ACHN (cell line): ENCODE measurements at regions not wholly inside any gene's neighbourhood (a gene's known extent, or its start where the extent isn't known, plus 50 kb on each side); places are given as distances from the start of the nearest gene placed in this dataset.
"Not testable (repeated sequence)": the region's sequence is repeated elsewhere in the genome, so short reads cannot be mapped to it uniquely, and the experiment has no call there.

Source experiments
- DNase-seq: peaks from one replicate; pipeline ENCODE4 v3.0.0-alpha.2; 2015
- in situ Hi-C: cut with HindIII; loops from 2 replicates; pipeline ENCODE4 v1.10.0; 2017; ENCODE audit warnings: low sequenced_read_pairs, low pct_ligation_motif_present, low pct_unique_long_range_greater_than_20kb

DNA sequence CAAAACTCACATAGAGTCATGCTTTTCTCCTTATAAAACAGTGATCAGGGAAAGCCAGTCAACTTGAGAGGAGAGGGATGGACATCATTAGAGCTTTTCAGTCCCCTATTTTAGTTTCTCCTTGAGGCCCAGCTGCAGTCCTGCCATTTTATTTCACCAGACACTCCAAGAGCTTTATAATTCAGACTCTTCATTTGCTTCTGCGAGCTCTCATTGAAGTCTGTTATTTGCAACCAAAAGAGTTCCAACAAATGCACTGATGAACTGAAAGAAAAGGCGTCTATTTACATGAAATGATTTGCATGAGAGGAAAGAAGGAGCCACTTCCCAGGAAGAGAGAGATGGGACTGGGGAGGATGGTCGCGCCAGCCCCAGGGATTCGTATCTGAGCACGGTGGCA is 86.8 kb downstream of the NDUFA12 start:
- in situ Hi-C loops: no loop called here
- no peak for DNase-seq

DNA sequence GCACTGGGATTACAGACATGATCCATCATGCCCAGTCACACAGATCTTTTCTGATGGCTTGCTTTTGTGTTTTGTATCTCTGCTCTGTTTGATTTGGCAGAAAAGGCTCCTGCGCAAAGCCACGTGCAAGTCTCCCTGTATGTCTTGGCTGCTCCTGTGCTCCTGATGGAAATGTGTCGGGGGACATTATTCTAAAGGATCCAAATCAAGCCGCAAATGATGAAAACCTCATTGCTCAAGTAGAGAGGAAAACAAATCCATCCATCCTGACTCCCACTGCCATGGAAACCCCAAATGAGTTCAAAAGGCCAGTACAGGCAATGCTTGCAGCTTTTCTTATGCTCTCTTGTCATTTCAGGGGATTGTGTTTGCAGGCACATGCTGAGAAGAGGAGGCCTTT is 93.8 kb downstream of the NDUFA12 start:
- in situ Hi-C loops: no loop called here
- DNase-seq: no peak

DNA sequence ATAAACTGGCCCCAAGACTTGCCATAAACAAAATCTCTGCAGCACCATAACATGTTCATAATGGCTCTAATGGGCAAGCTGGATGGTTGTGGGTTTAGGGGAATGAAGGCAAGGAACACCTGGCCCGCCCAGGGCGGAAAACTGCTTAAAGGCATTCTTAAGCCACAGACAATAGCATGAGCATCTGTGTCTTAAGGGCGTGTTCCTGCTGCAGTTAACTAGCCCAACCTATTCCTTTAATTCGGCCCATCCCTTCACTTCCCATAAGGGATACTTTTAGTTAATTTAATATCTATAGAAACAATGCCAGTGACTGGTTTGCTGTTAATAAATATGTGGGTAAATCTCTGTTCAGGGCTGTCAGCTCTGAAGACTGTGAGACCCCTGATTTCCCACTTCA is 97.7 kb downstream of the NDUFA12 start:
- DNase-seq, in situ Hi-C loops: not testable (repeated sequence)

DNA sequence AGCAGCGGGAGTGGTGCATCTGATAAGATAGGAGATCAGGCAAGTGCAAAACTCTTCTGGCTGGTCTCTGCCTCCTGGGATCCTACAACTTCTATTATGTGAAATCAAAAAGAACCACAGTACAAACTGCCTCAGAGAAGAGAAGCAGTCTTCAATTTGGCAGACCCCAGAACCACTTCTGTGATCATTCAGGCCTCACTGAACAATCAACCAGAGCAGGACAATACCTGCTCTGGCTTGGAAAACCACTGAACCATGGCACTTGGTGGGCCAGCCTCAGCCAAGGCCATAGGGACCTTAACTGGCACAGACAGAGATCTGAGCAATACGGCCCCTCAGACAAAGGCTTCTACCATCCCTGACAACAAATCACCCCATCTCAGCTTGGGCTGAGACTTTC is 103.0 kb downstream of the NDUFA12 start:
- DNase-seq: no peak
- in situ Hi-C loops: no loop called here

DNA sequence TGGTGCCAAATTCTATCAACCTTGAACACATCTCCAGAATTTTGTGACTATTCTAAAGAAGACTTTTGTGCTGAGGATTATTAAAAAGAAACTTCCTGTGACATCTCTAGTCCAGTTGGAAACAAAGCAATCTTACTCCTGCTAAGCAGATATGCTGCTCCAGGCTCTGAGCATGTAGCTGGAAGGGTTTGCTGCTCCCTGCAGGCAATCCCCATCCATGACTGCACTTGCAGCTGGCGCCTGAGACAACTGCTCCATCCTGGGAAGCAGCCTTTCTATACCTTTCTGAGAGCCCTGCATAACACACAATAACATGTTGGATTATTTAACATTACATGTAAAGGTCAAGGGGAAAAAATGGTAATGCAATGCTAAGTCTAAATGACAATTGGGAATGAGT is 105.1 kb downstream of the NDUFA12 start:
- in situ Hi-C loops: no loop called here
- DNase-seq: peak; percentile 18

DNA sequence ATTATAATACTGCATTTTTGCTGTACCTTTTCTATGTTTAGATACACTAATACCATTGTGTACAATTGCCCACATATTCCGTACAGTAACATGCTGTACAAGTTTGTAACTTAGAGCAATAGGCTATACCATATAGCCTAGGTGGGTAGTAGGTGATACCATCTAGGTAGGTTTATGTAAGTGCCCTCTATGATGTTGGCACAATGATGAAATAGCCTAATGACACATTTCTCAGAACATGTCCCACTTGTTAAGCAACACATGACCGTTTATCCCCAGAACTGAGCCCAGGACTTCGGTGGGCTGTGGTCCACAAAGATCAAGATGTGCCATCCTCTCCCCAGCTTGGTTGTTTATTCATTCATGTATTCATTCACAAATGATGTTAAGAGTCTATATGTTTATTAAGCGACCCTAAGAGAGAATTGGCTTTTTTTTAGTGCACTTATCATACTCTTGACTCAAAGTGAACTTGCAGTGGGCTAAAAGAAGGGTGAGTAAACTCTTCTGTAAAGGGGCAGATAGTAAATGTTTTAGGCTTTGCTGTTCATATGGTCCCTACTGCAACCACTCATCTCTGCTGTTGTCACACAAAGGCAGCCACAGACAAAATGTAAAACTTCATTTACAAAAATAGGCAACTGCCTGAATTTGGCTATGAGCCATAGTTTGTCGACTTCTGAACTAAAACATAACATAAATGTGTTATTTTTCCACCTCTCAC is 110.8 kb downstream of the NDUFA12 start:
- in situ Hi-C loops: no loop called here
- DNase-seq: no peak

DNA sequence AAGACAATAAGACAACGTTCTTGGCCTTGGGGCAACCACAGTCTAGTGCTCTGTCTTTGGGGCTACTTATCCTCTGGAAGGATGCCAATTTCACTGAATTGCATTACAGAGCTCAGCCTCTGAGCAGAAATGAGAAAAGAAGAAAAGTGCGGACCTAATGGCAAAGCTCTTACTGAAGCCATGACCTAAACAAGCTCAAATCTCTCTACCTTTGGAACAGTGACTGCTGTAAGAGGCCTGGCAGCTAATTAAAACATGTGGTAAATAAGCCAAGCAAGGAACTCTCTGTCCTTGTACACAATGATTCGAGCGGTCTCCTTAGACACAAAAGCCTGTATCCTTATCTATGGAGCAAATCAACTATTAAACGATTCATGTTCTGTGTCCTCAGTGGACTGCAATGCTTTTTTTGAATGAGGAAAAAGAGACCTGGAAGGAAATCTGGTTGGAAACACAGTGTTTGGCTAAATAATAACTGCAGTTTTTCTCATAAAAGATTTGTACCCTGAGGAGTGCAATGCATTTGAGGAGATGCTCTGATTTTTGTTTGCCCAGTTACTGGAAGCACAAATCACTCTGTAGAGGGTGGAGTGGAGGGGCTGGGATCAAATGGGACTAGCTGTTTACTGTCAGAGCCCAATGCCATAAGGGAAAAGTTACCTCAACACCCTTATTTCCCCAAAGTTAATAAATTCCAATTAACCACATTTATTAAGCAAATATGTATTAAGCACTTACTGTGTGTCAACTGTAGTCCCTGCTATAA is 113.9 kb downstream of the NDUFA12 start:
- no peak for DNase-seq
- in situ Hi-C loops: no loop called here

DNA sequence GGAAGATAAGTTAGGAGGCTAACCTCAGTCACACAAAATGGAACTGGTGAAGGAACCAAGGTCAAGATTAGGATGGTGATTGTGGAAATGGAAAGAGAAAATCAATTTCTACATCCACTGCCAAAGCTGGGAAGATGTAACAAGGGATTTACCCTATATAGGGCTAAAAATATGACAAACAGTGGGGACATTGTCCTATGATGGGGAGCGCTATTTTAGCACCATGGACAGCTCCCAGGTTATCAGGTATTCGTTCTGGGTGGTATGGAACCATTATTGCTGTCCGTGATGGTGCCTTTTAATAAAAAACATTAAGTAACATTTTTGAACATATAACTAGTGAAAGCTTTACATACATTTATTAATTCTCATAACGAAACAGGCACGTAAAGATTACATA is 124.0 kb downstream of the NDUFA12 start:
- DNase-seq: peak; percentile 36
- in situ Hi-C loops: no loop called here

DNA sequence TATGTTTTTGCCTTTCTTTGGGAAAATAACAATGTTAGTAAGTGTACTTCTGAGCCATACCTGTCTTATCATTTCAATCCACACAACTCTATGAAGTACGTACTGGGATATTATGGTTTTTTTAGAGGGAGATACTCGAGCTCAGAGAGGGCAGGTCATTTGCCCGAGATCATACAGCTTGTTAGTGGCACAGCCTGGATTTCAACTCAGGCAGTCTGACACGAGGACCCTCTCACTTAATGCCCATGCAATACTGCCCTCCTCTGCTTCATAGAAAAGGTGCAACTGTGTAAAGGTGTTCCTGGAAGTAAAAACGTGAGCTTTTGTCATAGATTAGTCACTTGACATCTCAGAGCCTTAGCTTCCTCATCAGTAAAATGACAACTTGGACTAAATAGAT is 128.0 kb downstream of the NDUFA12 start:
- DNase-seq: peak; percentile 70
- in situ Hi-C loops: no loop called here

DNA sequence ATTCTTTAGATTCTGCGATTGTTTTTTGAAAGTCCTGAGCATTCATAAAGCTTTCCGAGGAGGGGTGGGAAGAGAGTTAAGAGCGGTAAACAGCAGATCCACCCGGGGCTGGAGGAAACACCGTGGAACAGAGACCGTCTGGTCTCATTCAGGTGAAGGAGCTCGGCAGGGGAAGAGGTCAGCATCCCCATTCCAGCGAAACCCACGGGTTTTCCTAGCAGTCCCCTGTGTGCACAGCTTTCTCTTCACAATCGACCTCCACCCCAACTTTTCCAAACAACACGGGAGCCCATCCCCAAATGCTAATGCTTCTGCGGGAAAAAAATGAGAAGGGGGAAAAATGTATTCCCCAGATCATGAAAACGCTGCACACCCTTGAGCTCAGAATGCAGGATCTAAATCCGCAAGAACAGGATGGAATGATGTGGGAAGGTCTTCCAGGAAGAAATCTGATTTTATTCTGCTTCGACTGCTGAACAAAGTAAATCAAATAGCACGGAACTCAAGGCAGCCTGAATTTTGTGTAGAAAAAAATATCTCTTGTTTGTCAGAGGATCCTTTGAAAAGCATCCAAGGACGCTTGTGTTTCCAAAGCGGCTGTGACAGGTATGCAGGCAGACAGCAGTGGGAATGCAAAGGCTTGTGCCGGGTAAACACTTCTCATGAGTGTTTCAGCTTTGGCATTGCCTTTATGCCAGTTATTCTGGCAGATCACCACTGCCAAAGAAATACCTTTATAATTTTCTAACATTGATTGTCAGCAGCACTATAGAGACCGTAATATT is 128.8 kb downstream of the NDUFA12 start:
- in situ Hi-C loops: no loop called here

DNA sequence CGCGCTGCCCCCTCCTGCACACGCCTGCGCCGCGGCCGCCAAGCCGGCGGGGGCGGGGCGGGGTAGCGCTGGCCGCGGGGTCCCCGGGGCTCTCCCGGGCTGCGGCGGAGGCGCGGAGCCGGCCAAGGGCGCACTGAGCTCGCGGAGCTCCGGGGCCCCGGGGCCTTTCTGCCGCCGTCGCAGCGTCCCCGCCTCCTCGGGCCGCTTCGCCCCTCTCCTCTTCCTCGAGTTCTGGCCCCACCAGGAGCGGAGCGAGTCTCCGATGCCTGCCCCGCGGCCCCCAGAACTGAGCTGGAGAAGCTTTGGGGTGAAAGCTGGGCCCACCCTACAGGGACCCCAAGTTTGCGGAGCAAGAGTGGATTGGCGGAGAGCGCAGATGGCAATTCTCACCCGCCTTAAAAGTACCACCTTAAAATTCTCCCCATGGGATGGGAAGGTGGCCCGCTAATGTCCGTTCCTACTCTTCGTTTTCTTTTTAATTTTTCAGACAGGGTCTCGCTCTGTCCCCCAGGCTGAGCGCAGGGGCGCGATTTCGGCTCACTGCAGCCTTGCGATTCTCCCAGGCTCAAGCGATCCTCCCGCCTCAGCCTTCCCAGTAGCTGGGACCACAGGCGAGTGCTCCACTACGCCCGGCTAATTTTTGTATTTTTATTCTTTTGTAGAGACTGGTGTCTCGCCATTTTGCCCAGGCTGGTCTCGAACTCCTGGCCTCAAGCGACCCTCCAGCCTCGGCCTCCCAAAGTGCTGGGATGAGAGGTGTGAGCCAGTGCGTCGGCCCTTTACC is 129.6 kb downstream of the NDUFA12 start:
- in situ Hi-C loops: no loop called here

More for the DNA sequence above, 128.8 kb downstream of the NDUFA12 start:
- DNase-seq: peak; percentile 19

DNA sequence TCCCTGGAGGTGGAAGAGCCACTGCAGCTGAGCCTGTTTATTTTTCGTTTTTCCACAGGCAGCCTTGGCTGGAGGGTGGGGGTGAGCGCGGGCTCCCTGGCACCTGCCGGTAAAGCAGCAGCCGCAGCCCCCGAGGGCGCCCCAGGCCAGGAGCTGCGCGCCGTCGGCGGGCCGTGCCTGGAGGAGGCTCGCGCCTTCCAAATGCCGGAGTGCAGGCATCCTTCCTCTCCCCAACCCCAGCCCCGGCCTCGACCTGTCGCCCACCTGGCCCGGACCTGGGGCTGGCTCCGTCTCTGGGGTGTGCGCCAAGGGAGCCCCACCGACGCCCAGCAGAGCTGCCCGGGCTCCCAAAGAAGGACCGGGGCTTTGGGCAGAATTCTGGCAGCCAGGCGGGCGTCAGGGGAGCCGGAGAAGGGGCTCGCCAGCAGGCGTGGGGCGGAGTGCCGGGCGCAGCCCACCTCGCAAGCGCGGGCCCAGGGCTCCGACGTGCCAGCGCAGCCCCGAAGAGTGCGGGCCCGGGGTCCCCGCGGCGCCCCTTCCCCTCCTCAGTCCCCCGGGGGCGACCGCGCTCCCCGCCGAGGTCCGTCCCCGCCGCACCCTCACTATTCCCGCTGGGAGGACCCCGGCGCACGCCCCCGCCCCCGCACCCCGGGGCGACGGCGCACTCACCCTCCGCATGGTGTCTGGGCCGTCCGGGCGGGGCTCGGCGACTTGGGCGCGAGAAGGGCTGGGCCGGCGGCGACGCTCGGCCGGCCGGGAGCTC is 130.3 kb downstream of the NDUFA12 start:
- in situ Hi-C loops: no loop called here
- DNase-seq: peak; percentile 72

More for the DNA sequence above, 129.6 kb downstream of the NDUFA12 start:
- DNase-seq: no peak

DNA sequence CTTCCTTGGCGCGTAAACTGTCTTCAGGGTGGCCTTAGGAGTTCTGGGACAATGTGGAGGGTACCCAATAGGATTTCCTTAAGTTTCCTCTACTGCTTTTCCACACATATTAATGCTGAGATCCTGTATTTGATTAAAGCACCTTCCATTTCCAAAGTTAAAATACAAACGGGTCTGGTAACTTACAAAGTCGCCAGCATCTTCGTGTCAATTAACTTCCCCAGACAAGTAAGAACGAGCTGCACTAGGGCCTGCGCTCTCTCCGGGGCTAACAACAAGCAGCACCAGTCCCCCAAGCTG is 130.9 kb downstream of the NDUFA12 start:
- DNase-seq: no peak
- in situ Hi-C loops: no loop called here

DNA sequence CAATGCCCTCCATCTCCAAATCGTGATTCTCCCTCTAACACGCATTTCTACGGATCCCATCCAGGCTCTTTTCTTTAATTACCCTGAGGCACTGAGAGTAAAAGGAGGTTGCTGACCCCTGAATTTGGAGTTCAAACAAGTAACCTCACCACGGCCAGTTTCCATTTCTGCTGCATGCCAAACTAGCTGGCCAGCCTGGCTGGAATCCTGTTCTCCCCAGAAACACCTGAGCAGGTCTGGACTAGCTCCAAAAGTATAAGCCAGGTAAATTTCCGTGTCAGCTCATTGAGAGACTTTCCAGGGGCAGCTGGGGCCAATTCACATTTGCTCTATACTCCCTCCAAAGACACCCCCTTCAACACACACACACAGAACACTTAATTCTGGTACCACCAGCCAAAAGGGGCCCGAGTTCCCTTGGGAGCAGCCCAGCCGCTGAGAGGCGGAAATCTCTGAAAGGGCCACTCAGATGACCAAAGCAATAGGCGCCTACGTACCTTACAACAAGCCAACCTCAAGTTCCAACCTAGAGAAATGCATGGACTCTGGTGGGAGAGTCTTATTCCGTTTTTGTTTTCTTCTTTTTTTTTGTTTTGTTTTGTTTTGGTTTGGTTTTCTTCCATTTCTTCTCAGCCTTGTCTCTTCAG is 131.4 kb downstream of the NDUFA12 start:
- in situ Hi-C loops: no loop called here
- DNase-seq: no peak

DNA sequence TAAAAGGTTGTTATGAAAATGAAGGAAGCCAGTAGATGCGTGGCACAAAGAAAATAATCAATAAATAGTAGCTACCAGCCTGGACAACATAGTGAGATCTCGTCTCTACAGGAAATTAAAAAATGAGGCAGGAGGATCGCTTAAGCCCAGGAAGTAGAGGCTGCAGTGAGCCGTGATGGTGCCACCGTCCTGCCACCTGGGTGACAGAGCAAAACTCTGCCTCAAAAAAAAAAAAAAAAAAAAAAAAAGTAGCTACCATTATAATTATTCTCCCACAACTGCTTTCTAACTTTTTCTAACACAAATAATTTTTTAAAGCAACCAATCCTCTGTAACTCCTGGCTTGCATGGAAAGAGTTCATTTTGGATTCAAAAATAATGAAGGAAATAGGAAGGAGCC is 133.0 kb downstream of the NDUFA12 start:
- in situ Hi-C loops: no loop called here
- no peak for DNase-seq

DNA sequence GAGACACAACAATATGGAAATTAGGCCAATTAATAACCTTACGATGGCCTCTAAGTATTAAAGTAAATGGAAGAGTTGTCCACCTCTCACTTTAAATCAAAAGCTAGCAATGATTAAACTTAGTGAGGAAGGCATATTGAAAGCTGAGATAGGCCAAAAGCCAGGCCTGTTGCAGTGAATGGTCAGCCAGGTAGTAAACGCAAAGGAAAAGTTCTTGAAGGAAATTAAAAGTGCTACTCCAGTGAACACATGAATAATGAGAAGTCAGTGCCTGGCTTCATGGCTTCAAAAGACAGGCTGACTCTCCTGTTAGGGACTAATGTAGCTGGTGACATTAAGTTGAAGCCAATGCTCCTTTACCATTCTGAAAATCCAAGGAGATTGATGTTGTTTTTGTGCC is 135.3 kb downstream of the NDUFA12 start:
- in situ Hi-C loops: no loop called here

DNA sequence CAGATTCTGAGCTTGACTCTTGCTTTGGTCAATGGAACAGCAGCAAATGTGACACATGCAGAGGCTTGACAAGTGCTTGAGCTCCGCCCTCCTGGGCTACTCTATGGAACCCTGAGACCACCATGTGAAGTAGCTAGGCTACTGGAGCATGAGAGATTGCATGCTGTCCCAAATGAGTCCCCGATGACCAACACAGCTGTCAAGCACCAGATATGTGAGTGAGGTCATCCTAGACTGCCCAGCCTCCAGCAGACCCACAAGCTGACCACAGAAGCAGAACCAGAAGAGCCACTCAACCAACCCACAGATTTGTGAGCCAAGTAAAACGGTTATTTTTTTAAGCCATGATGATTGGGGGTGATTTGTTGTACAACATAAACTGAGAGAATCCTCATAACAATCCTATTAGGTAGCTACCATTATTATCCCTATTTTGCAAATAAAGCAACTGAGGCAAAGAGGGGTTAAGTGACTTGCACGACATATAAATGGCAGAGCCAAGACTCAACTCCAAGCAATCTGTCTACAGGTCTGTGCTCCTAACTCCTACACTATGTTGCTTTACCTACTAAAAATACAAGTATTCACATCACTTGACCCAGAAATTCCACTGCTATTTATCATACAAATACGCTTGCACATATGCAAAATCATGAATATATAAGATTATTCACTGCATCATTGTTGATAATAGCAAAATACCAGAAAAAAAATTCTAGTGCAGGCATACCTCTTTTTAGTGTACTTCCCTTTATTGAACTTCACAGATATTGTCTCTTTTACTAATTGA is 136.2 kb downstream of the NDUFA12 start:
- in situ Hi-C loops: no loop called here
- DNase-seq: peak; percentile 78

More for the DNA sequence above, 135.3 kb downstream of the NDUFA12 start:
- DNase-seq: no peak
